ENCODE measurements at regions not wholly inside any gene's neighbourhood (a gene's known extent, or its start where the extent isn't known, plus 50 kb on each side); places are given as distances from the start of the nearest gene placed in this dataset.

DNA sequence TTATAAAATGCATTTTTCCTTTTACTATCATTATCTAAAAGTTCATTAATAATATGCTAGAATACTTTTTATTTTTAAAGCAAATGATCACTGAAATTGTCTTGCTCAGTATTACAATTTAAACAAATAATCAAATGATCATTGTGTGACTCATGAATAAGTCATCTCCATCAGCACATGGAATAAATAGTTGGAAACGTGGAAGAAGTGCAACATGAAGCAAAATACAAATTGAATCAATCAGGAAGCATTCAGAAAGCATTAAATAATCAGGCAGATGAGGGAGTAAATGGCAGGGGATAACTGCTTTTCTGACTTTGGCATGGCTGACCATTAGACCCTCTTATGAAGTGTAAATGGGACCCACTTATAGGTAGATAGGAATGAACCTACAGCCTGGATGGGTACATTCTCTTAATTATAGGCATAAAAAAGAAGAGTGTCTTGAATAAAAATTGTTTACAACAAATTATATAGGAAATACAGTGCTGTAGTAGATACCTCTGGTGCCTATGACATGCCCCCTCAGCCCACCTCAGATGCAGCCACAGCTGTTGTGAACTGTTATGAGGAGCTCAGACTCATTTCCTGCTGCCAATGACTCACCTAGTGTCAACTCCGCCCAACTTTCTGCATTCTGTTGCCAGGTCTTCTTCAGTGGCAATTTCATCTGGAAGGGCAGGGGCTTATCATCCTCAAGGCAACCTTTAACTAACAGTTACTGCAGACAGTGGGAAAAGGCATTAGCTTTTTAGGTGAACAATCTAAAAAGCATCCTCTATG, 936.0 kb downstream of the TRIB2 start:
- no peak for TF ChIP-seq POLR2A (IDR thresholded peaks at IDR 0.05; ENCODE audit: low read depth)
- TF ChIP-seq, protein P1, sequence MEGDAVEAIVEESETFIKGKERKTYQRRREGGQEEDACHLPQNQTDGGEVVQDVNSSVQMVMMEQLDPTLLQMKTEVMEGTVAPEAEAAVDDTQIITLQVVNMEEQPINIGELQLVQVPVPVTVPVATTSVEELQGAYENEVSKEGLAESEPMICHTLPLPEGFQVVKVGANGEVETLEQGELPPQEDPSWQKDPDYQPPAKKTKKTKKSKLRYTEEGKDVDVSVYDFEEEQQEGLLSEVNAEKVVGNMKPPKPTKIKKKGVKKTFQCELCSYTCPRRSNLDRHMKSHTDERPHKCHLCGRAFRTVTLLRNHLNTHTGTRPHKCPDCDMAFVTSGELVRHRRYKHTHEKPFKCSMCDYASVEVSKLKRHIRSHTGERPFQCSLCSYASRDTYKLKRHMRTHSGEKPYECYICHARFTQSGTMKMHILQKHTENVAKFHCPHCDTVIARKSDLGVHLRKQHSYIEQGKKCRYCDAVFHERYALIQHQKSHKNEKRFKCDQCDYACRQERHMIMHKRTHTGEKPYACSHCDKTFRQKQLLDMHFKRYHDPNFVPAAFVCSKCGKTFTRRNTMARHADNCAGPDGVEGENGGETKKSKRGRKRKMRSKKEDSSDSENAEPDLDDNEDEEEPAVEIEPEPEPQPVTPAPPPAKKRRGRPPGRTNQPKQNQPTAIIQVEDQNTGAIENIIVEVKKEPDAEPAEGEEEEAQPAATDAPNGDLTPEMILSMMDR (IDR thresholded peaks at IDR 0.05): no peak
- TF ChIP-seq EP300 (IDR thresholded peaks at IDR 0.05): no peak
- no peak for TF ChIP-seq POLR2AphosphoS5 (IDR thresholded peaks at IDR 0.05)
